GM19043 (cell line): ENCODE measurements at regions not wholly inside any gene's neighbourhood (a gene's known extent, or its start where the extent isn't known, plus 50 kb on each side); places are given as distances from the start of the nearest gene placed in this dataset.

Source experiments
- ATAC-seq: cut with Tn5 transposase; IDR thresholded peaks from one replicate; pipeline ENCODE4 v1.9.1; 2021; ENCODE audit warnings: low read depth; ENCODE audit not compliant: unreplicated experiment

- peak; percentile 64 for ATAC-seq
Measured at GRCh38 chr18:77650799-77651385, 401.2 kb downstream of the GALR1 start.

DNA sequence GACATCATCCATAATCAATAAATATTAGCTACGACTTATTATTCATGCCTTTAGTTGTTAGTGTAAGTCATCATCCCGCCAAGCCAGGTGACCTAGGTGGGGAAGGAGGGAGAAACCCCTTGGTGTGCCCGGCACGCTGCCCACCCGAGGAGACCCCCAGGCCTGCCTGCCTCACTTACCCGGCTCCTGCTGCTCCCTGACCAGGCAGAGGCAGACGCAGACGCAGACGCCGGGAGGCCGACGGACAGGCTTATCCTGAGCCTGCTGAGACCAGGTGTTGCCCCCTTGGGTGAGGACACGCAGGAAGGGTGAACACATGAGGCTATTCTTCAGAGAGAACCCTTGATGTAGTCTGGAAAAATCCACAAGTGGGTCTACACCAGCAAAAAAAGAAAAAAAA is 401.8 kb downstream of the GALR1 start:
- no peak for ATAC-seq

DNA sequence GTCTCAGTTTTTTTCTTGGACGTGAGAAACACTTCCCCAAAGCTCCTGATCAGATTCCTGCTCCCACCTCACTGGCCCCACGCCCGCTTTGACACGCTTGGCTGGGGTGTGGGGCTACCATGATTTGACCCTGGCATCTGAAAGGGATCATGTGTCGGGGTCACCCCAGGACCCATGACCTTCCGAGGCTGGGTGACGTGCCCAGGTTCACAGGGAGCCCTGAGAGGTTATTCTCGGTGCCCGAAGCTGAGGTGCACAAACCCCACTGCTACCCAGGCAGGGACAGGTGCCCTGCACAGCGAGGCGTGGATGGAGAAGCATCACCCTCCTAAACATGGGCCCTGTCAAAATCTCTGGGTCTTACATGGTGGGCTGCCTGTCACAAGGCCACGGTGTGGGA is 404.1 kb downstream of the GALR1 start:
- ATAC-seq = no peak

DNA sequence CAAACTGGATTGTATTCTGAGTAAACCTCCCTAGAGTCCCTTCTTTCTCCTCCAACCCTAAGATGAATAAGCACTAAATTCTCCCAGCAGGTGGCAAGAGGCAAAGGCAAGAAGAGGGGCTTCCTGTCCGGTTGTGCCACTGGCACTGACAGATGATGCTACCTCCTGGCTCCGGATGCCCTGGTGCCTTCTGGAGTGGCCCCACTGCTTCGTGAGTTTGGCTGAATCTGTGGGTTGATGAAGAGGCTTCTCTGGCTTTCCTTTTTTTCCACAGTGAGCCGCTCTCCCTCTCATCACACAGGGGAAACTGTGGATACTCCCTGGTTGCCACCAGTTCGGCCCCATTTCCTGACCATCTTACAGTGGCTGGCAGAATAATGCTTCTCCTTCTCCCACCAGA is 404.7 kb downstream of the GALR1 start:
- no peak for ATAC-seq

DNA sequence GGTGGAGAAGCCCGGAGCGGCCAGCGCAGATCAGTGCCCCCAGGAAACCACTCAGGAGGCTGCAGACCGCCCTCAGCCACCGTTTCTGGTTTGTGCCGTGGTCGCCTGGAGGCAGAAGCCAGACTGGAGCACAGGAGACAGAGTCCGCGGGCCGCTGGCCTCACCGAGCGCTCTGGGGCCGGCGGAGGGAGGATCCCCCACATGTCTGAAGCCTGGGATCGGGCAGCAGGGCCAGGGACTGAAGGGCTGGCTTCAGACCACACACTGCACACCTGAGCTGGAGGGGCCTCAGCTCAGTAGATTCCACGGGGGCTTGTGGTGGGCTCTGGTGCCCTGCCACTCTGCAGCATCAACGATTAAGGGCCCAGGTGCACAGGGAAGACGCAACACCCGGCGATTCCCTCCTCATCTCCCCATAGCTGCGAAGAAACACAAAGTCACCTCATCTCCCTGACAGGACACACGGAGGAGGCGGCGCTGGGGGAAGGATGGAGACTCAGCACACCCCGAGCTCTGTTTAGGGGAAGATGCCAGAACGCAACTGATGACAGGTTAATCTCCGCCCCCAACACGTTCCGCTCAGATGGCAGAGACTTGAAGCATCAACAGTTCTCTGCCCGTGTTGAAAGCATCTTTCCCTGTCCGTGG is 408.1 kb downstream of the GALR1 start:
- ATAC-seq = no peak

DNA sequence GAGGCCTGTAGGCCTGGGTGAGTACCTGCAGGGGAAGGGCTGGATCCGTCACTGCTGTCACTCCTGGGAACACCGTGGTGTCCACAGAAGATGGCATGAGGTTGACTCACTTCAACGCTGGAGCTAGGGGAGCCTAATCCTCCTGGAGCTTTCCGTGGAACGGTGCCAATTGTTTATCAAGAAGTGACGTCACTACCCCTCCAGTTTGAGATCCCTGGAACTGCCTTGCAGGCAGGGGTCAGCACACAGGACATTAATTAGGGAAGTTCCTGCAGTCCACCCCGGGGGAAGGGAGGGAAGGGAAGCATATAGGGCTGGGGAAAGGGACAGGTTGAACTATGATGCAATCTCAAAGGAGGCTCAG is 408.6 kb downstream of the GALR1 start:
- no peak for ATAC-seq

GRCh38 chr18:77658751-77659448 is 409.3 kb downstream of the GALR1 start:
- ATAC-seq = no peak

GRCh38 chr18:77666613-77667012 is 417.0 kb downstream of the GALR1 start:
- no peak for ATAC-seq

GRCh38 chr18:77668219-77668618 is 418.6 kb downstream of the GALR1 start:
- ATAC-seq = no peak

- ATAC-seq = no peak
Measured at GRCh38 chr18:77669331-77669730, 419.7 kb downstream of the GALR1 start.

GRCh38 chr18:77671456-77672167 is 422.0 kb downstream of the GALR1 start:
- no peak for ATAC-seq

GRCh38 chr18:77676910-77677309 is 427.3 kb downstream of the GALR1 start:
- no peak for ATAC-seq

DNA sequence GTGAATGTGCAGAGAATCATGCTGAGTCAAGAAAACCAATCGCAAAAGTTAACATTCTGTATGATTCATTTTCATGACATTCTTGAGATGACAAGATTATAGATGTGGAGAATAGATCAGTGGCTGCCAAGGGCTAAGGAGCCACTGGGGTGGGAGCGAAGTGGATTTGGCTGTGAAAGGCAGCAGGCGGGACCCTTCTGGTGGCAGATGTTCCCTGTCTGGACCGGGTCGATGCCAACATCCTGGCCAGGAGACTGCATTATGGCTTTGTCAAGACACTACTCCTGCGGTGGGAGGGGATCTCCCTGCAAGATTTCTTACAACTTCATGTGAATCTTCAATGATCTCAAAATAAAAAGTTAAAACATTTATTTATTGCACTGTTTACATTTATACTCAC is 427.9 kb downstream of the GALR1 start:
- no peak for ATAC-seq

DNA sequence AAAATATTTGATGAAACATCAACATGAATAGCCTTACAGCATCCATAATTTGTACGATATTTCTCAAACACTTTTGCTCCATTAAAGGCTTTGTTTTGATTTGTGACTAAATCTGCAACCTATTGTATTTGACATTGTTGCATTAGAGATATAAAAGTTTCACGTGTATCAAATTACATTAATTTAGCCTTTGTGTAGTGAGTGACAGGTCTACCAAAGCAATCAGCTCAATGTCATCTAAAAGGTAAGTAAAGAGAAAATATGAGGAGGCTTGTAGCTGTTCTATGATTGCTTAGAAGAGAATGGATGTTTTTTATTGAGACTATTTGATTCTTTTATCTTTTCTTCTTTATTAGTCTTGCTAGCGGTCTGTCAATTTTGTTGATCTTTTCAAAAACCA is 430.2 kb downstream of the GALR1 start:
- ATAC-seq = no peak

DNA sequence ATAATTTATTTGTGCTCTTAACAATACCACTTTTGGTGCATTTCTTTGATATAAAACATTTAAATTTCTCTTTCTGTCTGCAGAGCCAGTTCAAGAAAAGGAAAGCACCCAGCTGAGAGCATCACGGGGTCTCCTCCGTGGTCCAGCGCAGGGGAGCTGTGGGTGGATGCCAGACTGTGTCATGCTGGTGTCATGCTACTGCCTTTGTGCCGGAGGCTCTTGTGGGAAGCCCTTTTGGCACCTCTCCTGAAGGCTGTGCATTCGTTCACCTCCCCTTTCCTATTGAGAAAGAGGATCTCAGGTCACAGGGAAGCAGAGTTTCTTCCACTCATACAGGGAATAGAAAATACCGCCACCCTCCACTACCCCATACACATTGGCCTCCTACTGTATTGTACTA is 450.4 kb downstream of the GALR1 start:
- ATAC-seq = no peak

- no peak for ATAC-seq
Measured at GRCh38 chr18:77701977-77702376, 452.3 kb downstream of the GALR1 start.

- no peak for ATAC-seq
Measured at GRCh38 chr18:77702686-77703085, 453.0 kb downstream of the GALR1 start.

GRCh38 chr18:77705301-77705700 is 455.7 kb downstream of the GALR1 start:
- no peak for ATAC-seq

DNA sequence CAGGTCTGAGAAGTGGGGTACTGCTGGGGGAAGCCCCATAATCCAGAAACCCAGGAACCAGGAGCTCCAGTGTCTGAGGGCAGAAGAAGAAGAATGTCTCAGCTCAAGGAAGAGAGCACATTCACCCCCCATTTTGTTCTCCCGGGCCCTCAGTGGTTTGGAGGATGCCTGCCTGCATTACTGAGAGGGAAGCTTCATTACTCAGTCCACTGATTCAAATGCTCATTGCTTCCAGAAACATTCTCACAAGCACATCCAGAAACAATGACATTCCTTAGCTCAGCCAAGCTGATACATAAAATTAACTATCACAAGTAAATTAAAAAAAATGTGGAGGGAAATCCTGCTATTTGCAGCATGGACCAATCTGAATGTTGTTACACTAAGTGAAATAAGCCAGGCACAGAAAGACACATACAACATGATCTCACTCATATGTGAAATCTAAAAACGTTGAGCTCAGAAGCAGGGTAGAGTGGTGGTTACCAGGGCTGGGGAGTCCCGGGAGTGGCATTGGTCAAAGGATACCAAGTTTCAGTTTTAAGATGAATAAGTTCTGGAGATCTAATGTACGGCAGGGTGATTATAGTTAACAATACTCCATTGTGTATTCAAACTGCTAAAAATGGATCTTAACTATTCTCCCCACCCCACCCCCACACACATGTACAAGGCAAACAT is 459.3 kb downstream of the GALR1 start:
- ATAC-seq = no peak

- ATAC-seq = no peak
Measured at GRCh38 chr18:77711096-77711495, 461.4 kb downstream of the GALR1 start.

GRCh38 chr18:77714716-77715115 is 465.1 kb downstream of the GALR1 start:
- no peak for ATAC-seq
